Transverse colon (tissue), 4 donors: ENCODE measurements at regions not wholly inside any gene's neighbourhood (a gene's known extent, or its start where the extent isn't known, plus 50 kb on each side); places are given as distances from the start of the nearest gene placed in this dataset.

Experiments
- DNase-seq: peaks from one replicate; pipeline ENCODE4 v3.0.0-alpha.2; 2019
- H3K27ac ChIP-seq, 4 donors: fragments of 200-600 bp; sonication (generic); 2 replicates each; pipeline ENCODE4 v1.5.1; 2016 to 2018; ENCODE audit warnings: inconsistent platforms in 4 of 4
- H3K27me3 ChIP-seq: fragments of 200-600 bp; sonication (generic); 2 replicates; pipeline ENCODE4 v1.5.1; 2017; ENCODE audit warnings: inconsistent platforms
- H3K36me3 ChIP-seq, 4 donors: fragments of 200-600 bp; sonication (generic); 2 replicates each; pipeline ENCODE4 v1.5.1; 2017 to 2019; ENCODE audit warnings: inconsistent platforms in 4 of 4
- H3K4me1 ChIP-seq, 4 donors: fragments of 200-600 bp; sonication (generic); 2 replicates each; pipeline ENCODE4 v1.5.1; 2017 to 2020; ENCODE audit warnings: inconsistent platforms in 4 of 4
- H3K4me3 ChIP-seq, 4 donors: fragments of 200-600 bp; sonication (generic); 1 replicate in 1 of 4; 2 replicates in 3 of 4; pipeline versions ENCODE4 v1.5.1 to v1.6.1; 2017 to 2019; ENCODE audit warnings: inconsistent platforms in 4 of 4
- H3K9me3 ChIP-seq, 2 donors: fragments of 200-600 bp; sonication (generic); 2 replicates each; pipeline ENCODE4 v1.5.1; 2017 to 2019; ENCODE audit warnings: inconsistent platforms in 2 of 2
- EP300 ChIP-seq: sonication (generic); formaldehyde crosslinking; IDR thresholded peaks from one replicate; pipeline ENCODE4 v1.6.1; 2017; ENCODE audit warnings: antibody characterized with exemption, low read depth
- POLR2A ChIP-seq: fragments of 450-650 bp; IDR thresholded peaks from one replicate; pipeline ENCODE4 v1.6.1; 2016; ENCODE audit warnings: antibody characterized with exemption, mild to moderate bottlenecking, moderate library complexity
- POLR2AphosphoS5 ChIP-seq, 3 donors: sonication (generic); formaldehyde crosslinking; IDR thresholded peaks; one replicate each; pipeline ENCODE4 v1.6.1; 2016; ENCODE audit warnings: antibody characterized with exemption in 3 of 3
- WGBS, 2 donors: methylation state at CpG; one replicate each; pipeline ENCODE4 v1.1.5; 2018; ENCODE audit warnings: low coverage in 1 of 2; 5-methylcytosine and 5-hydroxymethylcytosine counted together
- in situ Hi-C, 4 donors: fragments of 200-750 bp; cut with MboI; loops; one replicate each; pipeline versions ENCODE4 v1.15.0 to v1.15.1; 2017; ENCODE audit warnings: low sequenced_read_pairs in 3 of 4, low pct_ligation_motif_present in 1 of 4, low pct_unique_long_range_greater_than_20kb in 1 of 4
- intact Hi-C: fragments of 100-400 bp; cut with DNase I; formaldehyde crosslinking; loops from one replicate; pipeline ENCODE4 v1.15.1; 2023; ENCODE audit warnings: low total_unique reads
- TF ChIP-seq, protein P1 (sequence below), 5 experiments: fragments of 200-600 bp in 3 of 5; fragments of 450-650 bp in 2 of 5; sonication (generic) in 3 of 5; IDR thresholded peaks; 1 replicate in 2 of 5; 2 replicates in 3 of 5; pipeline ENCODE4 v1.5.1; 2016 to 2017; ENCODE audit warnings: antibody characterized with exemption in 5 of 5, inconsistent platforms in 3 of 5, mild to moderate bottlenecking in 2 of 5, moderate library complexity in 1 of 5

DNA sequence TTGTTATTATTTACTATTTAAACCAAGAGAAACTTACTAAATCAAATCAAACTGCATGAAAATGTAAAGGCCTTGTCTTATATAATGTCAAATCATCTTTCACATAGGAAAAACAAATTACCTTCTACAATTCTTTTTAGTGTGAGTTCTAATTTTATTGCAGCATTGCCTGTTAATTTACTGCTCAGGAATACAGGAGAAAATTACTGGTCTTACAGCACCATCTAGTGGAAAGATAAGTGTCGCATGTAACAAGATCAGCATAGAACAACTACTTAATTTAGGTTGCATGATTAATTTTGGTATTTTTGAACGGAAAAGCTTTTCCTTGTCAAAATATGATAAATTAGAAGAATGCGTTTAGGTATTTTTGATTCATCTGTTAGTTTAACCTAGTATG, 502.7 kb downstream of the UQCRFS1 start:
- no peak for DNase-seq
- intact Hi-C loops: loop anchor here (10.0 kb wide), 1 partner anchor 245 kb away; no protein-coding TSS in a partner anchor
- in situ Hi-C loops: loop anchor here (10.0 to 25.0 kb wide), 3 partner anchors 235 to 748 kb away; no protein-coding TSS in a partner anchor
- Histone ChIP-seq H3K27ac (no peak overlapping the region), H3K4me1 (no peaks in the 10 kb centered on the region), H3K4me3 (no peak overlapping the region), H3K9me3 (no peaks in the 10 kb centered on the region), H3K36me3 (no peaks in the 10 kb centered on the region), H3K27me3 (no peaks in the 10 kb centered on the region)
- 2 to 5% methylated on average over 3 of the region's 3 CpGs for WGBS, 2 donors
- TF ChIP-seq, protein P1, sequence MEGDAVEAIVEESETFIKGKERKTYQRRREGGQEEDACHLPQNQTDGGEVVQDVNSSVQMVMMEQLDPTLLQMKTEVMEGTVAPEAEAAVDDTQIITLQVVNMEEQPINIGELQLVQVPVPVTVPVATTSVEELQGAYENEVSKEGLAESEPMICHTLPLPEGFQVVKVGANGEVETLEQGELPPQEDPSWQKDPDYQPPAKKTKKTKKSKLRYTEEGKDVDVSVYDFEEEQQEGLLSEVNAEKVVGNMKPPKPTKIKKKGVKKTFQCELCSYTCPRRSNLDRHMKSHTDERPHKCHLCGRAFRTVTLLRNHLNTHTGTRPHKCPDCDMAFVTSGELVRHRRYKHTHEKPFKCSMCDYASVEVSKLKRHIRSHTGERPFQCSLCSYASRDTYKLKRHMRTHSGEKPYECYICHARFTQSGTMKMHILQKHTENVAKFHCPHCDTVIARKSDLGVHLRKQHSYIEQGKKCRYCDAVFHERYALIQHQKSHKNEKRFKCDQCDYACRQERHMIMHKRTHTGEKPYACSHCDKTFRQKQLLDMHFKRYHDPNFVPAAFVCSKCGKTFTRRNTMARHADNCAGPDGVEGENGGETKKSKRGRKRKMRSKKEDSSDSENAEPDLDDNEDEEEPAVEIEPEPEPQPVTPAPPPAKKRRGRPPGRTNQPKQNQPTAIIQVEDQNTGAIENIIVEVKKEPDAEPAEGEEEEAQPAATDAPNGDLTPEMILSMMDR (IDR thresholded peaks at IDR 0.05): peak; percentile 61 to 66 (median 64)
- no peak for TF ChIP-seq EP300

DNA sequence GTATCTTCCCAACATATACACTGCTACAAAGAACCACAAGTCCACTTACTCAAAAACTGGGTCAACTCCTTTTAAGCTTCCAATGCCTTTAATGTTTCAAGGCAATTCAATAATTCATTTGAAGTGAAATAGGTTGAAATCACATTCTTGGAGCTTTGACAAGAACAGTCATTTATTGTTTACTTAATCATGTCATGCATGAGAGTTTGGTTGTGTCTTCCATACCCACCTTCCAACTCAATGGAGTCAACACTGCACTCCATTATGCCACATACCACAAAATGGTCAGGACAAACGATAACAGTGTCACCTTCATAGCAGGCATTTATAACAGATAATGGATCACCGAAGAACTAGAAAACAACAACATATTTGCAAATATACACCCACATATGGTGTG, 506.3 kb downstream of the UQCRFS1 start:
- in situ Hi-C loops: loop anchor here in 3 of 4 donors (25.0 kb wide), 1 partner anchor 744 kb away; no protein-coding TSS in a partner anchor
- H3K9me3 ChIP-seq: no peaks in the 10 kb centered on the region
- H3K4me3 ChIP-seq: no peak overlapping the region
- 91 to 100% methylated on average over 1 to 2 of the region's 2 CpGs for WGBS, 2 donors
- TF ChIP-seq POLR2AphosphoS5 (IDR thresholded peaks at IDR 0.05) (no peak), EP300 (no peak), POLR2A (no peak)
- TF ChIP-seq, protein P1 (IDR thresholded peaks at IDR 0.05): no peak
- no peak for DNase-seq
- no peaks in the 10 kb centered on the region for H3K36me3 ChIP-seq
- no peaks in the 10 kb centered on the region for H3K4me1 ChIP-seq
- H3K27me3 ChIP-seq: no peaks in the 10 kb centered on the region
- intact Hi-C loops: no loop called here
- no peak overlapping the region for H3K27ac ChIP-seq

- intact Hi-C loops: no loop called here
- H3K27me3 ChIP-seq: no peaks in the 10 kb centered on the region
- 57% methylated on average over 3 of the region's 3 CpGs for WGBS, 2 donors
- H3K4me3 ChIP-seq: no peak overlapping the region
- no peaks in the 10 kb centered on the region for H3K4me1 ChIP-seq
- TF ChIP-seq POLR2A: no peak
- no peak for TF ChIP-seq EP300
- TF ChIP-seq, protein P1 (IDR thresholded peaks at IDR 0.05): no peak
- no peak for TF ChIP-seq POLR2AphosphoS5 (IDR thresholded peaks at IDR 0.05)
- no peak for DNase-seq
- H3K36me3 ChIP-seq: no peaks in the 10 kb centered on the region
- H3K9me3 ChIP-seq: no peaks in the 10 kb centered on the region
- H3K27ac ChIP-seq: no peak overlapping the region
- in situ Hi-C loops: loop anchor here in 3 of 4 donors (25.0 kb wide), 1 partner anchor 743 kb away; no protein-coding TSS in a partner anchor
These were observed 507.9 kb downstream of the UQCRFS1 start for GRCh38 chr19:28705008-28705407.

GRCh38 chr19:28703400-28703956, 509.5 kb downstream of the UQCRFS1 start:
- H3K36me3 ChIP-seq: no peaks in the 10 kb centered on the region
- H3K27ac ChIP-seq: no peak overlapping the region
- TF ChIP-seq POLR2AphosphoS5 (IDR thresholded peaks at IDR 0.05): no peak
- no peak for TF ChIP-seq EP300
- TF ChIP-seq, protein P1 (IDR thresholded peaks at IDR 0.05): no peak
- no peak for TF ChIP-seq POLR2A
- in situ Hi-C loops: loop anchor here in 3 of 4 donors (25.0 kb wide), 1 partner anchor 741 kb away; no protein-coding TSS in a partner anchor
- no peak overlapping the region for H3K4me3 ChIP-seq
- no peaks in the 10 kb centered on the region for H3K4me1 ChIP-seq
- intact Hi-C loops: no loop called here
- no peak for DNase-seq
- no peaks in the 10 kb centered on the region for H3K27me3 ChIP-seq
- H3K9me3 ChIP-seq: no peaks in the 10 kb centered on the region
